Liver (tissue), 3 donors: ENCODE measurements at regions not wholly inside any gene's neighbourhood (a gene's known extent, or its start where the extent isn't known, plus 50 kb on each side); places are given as distances from the start of the nearest gene placed in this dataset.

Source experiments
- TF ChIP-seq, protein P1 (sequence below): fragments of 150-350 bp; IDR thresholded peaks from 2 replicates; pipeline ENCODE4 v1.5.1; 2017; ENCODE audit warnings: improper control_type of control experiment, low read depth, low read length; ENCODE audit not compliant: missing input control
- TF ChIP-seq, protein P2 (sequence below): IDR thresholded peaks from 2 replicates; pipeline ENCODE4 v1.6.1; 2016; ENCODE audit warnings: antibody characterized with exemption
- donor health status: healthy.
- donor health status: healthy.

DNA sequence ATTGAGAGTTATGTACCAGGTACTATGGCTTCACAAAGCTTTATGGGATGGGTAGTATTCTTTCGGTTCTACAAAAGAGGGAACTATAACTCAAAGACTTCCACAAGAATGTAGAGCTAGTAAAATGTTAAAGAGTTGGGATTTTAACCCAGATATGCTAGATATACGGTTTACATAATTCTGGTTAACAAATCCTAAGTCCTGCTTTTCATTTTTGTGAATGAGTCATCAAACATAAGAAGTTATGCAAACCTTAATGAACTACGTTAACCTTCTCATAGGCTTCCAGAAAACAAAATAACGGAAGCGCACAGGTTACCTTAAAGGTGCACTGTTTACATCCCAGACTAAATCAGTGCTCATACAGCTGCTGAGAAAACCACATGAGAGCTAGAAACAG is 1049.3 kb downstream of the MCTP2 start:
- TF ChIP-seq, protein P1, sequence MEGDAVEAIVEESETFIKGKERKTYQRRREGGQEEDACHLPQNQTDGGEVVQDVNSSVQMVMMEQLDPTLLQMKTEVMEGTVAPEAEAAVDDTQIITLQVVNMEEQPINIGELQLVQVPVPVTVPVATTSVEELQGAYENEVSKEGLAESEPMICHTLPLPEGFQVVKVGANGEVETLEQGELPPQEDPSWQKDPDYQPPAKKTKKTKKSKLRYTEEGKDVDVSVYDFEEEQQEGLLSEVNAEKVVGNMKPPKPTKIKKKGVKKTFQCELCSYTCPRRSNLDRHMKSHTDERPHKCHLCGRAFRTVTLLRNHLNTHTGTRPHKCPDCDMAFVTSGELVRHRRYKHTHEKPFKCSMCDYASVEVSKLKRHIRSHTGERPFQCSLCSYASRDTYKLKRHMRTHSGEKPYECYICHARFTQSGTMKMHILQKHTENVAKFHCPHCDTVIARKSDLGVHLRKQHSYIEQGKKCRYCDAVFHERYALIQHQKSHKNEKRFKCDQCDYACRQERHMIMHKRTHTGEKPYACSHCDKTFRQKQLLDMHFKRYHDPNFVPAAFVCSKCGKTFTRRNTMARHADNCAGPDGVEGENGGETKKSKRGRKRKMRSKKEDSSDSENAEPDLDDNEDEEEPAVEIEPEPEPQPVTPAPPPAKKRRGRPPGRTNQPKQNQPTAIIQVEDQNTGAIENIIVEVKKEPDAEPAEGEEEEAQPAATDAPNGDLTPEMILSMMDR, result no peak
- TF ChIP-seq, protein P2, sequence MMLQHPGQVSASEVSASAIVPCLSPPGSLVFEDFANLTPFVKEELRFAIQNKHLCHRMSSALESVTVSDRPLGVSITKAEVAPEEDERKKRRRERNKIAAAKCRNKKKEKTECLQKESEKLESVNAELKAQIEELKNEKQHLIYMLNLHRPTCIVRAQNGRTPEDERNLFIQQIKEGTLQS, result no peak
